ENCODE measurements at regions not wholly inside any gene's neighbourhood (a gene's known extent, or its start where the extent isn't known, plus 50 kb on each side); places are given as distances from the start of the nearest gene placed in this dataset.
A peak's percentile ranks its signal among the peaks of the same experiment; 100 is the strongest.

- 89% methylated on average over 7 of the region's 7 CpGs for WGBS, 2 donors
- DNase-seq = no peak
- no peaks in the 10 kb centered on the region for H3K9me3 ChIP-seq
- H3K27me3 ChIP-seq = no peaks in the 10 kb centered on the region
- TF ChIP-seq POLR2A (IDR thresholded peaks at IDR 0.05) (no peak), CTCF (IDR thresholded peaks at IDR 0.05) (no peak)
- H3K4me1 ChIP-seq = peaks cover 45% of the 10 kb centered on the region
- H3K27ac ChIP-seq = no peak overlapping the region
- no peaks in the 10 kb centered on the region for H3K36me3 ChIP-seq (replicated peaks in 1 of 2; ENCODE audit: insufficient read depth in 1 of 2, low read depth in 2 of 2)
- H3K4me3 ChIP-seq = no peak overlapping the region
- intact Hi-C loops (cut with DNase I) = no loop called here
- ATAC-seq = no peak
Measured at GRCh38 chr3:193874512-193874911, 261.4 kb upstream of the HES1 start.

- H3K4me3 ChIP-seq = no peak overlapping the region
- H3K9me3 ChIP-seq = no peaks in the 10 kb centered on the region
- H3K36me3 ChIP-seq (replicated peaks in 1 of 2; ENCODE audit: insufficient read depth in 1 of 2, low read depth in 2 of 2) = no peaks in the 10 kb centered on the region
- peaks cover 45% of the 10 kb centered on the region for H3K4me1 ChIP-seq
- no peaks in the 10 kb centered on the region for H3K27me3 ChIP-seq
- ATAC-seq (no peak), DNase-seq (no peak)
- intact Hi-C loops (cut with DNase I) = no loop called here
- 80 to 81% methylated on average over 5 of the region's 5 CpGs for WGBS, 2 donors
- H3K27ac ChIP-seq = peak overlapping the region in 1 of 4 donors; percentile 43
- no peak for TF ChIP-seq POLR2A (IDR thresholded peaks at IDR 0.05)
- no peak for TF ChIP-seq CTCF (IDR thresholded peaks at IDR 0.05)
Measured at GRCh38 chr3:193874997-193875593, 260.9 kb upstream of the HES1 start.

GRCh38 chr3:193875601-193876321, 260.2 kb upstream of the HES1 start:
- intact Hi-C loops (cut with DNase I) = no loop called here
- ATAC-seq (no peak), DNase-seq (peak in 1 of 4 donors; percentile 39)
- Histone ChIP-seq H3K4me3 (no peak overlapping the region), H3K27me3 (no peaks in the 10 kb centered on the region), H3K36me3 (replicated peaks in 1 of 2; ENCODE audit: insufficient read depth in 1 of 2, low read depth in 2 of 2) (no peaks in the 10 kb centered on the region), H3K4me1 (peaks cover 45% of the 10 kb centered on the region), H3K9me3 (no peaks in the 10 kb centered on the region), H3K27ac (peak overlapping the region in 1 of 4 donors; percentile 43)
- TF ChIP-seq POLR2A (IDR thresholded peaks at IDR 0.05) (no peak), CTCF (IDR thresholded peaks at IDR 0.05) (no peak)
- 48 to 49% methylated on average over 4 to 5 of the region's 5 CpGs for WGBS, 2 donors

GRCh38 chr3:193879099-193879863, 256.7 kb upstream of the HES1 start:
- Histone ChIP-seq H3K4me3 (no peak overlapping the region), H3K27ac (no peak overlapping the region), H3K4me1 (peaks cover 19% of the 10 kb centered on the region), H3K9me3 (no peaks in the 10 kb centered on the region), H3K36me3 (replicated peaks in 1 of 2; ENCODE audit: insufficient read depth in 1 of 2, low read depth in 2 of 2) (no peaks in the 10 kb centered on the region), H3K27me3 (no peaks in the 10 kb centered on the region)
- intact Hi-C loops (cut with DNase I) = no loop called here
- ATAC-seq (no peak), DNase-seq (no peak)
- no peak for TF ChIP-seq POLR2A (IDR thresholded peaks at IDR 0.05)
- no peak for TF ChIP-seq CTCF (IDR thresholded peaks at IDR 0.05)
- 78 to 88% methylated on average over 13 of the region's 13 CpGs for WGBS, 2 donors
